ENCODE measurements at regions not wholly inside any gene's neighbourhood (a gene's known extent, or its start where the extent isn't known, plus 50 kb on each side); places are given as distances from the start of the nearest gene placed in this dataset.

DNA sequence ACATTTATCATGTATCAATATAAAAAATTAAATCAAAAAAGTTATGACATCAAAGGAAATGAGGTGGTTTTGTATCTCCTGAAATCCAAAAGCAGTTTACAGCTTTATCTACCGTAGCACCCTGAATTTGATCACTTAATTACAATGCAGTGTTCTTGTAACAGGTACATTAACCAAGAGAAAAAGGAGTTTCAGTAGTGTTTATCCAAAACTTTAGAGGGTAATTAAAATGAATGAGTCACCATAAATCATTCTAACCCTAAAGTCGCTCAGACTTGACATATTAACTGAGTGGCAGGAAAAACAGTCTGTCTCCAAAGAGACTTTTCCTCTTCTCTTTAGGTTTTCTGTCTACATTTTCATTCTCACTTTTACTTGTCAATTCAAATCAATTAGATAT lies 907.6 kb upstream of the EPHA5 start:
- Mint-ChIP-seq H3K27me3 (ENCODE audit: insufficient read depth, unreplicated experiment) (no peaks in the 10 kb centered on the region), H3K27ac (ENCODE audit: low read depth, unreplicated experiment) (no peak overlapping the region), H3K4me1 (ENCODE audit: insufficient read depth, unreplicated experiment) (peaks cover 25% of the 10 kb centered on the region), H3K4me3 (ENCODE audit: unreplicated experiment) (no peak overlapping the region), H3K9me3 (ENCODE audit: unreplicated experiment) (no peaks in the 10 kb centered on the region), H3K36me3 (ENCODE audit: insufficient read depth, unreplicated experiment) (no peaks in the 10 kb centered on the region)
- no TSS peak for BruUV-seq (replicated peaks)
- ChIA-PET CTCF (no interaction called here), POLR2A (no interaction called here)
- TF ChIP-seq, protein P1, sequence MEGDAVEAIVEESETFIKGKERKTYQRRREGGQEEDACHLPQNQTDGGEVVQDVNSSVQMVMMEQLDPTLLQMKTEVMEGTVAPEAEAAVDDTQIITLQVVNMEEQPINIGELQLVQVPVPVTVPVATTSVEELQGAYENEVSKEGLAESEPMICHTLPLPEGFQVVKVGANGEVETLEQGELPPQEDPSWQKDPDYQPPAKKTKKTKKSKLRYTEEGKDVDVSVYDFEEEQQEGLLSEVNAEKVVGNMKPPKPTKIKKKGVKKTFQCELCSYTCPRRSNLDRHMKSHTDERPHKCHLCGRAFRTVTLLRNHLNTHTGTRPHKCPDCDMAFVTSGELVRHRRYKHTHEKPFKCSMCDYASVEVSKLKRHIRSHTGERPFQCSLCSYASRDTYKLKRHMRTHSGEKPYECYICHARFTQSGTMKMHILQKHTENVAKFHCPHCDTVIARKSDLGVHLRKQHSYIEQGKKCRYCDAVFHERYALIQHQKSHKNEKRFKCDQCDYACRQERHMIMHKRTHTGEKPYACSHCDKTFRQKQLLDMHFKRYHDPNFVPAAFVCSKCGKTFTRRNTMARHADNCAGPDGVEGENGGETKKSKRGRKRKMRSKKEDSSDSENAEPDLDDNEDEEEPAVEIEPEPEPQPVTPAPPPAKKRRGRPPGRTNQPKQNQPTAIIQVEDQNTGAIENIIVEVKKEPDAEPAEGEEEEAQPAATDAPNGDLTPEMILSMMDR (IDR thresholded peaks at IDR 0.05; ENCODE audit: unreplicated experiment): no peak
- DNase-seq (ENCODE audit: unreplicated experiment): peak; percentile 14
- intact Hi-C loops (cut with micrococcal nuclease): no loop called here

- Mint-ChIP-seq H3K27ac (ENCODE audit: low read depth, unreplicated experiment) (peak overlapping the region; percentile 66), H3K9me3 (ENCODE audit: unreplicated experiment) (no peaks in the 10 kb centered on the region), H3K36me3 (ENCODE audit: insufficient read depth, unreplicated experiment) (no peaks in the 10 kb centered on the region), H3K4me3 (ENCODE audit: unreplicated experiment) (peak overlapping the region; percentile 63), H3K27me3 (ENCODE audit: insufficient read depth, unreplicated experiment) (no peaks in the 10 kb centered on the region), H3K4me1 (ENCODE audit: insufficient read depth, unreplicated experiment) (peaks cover 25% of the 10 kb centered on the region)
- ChIA-PET POLR2A (interaction anchor here (0.7 to 1.5 kb wide), 5 partner anchors 12 to 1567 kb away, joined by 3 to 6 read pairs (median 3); no protein-coding TSS in a partner anchor), CTCF (interaction anchor here (0.6 to 1.5 kb wide), 6 partner anchors 8 to 1567 kb away, joined by 3 to 7 read pairs (median 3); no protein-coding TSS in a partner anchor)
- BruUV-seq (replicated peaks): no TSS peak
- TF ChIP-seq, protein P1 (IDR thresholded peaks at IDR 0.05; ENCODE audit: unreplicated experiment): no peak
- intact Hi-C loops (cut with micrococcal nuclease): no loop called here
- DNase-seq (ENCODE audit: unreplicated experiment): peak; percentile 96
Observed at GRCh38 chr4:66575008-66575696, 904.9 kb upstream of the EPHA5 start.

DNA sequence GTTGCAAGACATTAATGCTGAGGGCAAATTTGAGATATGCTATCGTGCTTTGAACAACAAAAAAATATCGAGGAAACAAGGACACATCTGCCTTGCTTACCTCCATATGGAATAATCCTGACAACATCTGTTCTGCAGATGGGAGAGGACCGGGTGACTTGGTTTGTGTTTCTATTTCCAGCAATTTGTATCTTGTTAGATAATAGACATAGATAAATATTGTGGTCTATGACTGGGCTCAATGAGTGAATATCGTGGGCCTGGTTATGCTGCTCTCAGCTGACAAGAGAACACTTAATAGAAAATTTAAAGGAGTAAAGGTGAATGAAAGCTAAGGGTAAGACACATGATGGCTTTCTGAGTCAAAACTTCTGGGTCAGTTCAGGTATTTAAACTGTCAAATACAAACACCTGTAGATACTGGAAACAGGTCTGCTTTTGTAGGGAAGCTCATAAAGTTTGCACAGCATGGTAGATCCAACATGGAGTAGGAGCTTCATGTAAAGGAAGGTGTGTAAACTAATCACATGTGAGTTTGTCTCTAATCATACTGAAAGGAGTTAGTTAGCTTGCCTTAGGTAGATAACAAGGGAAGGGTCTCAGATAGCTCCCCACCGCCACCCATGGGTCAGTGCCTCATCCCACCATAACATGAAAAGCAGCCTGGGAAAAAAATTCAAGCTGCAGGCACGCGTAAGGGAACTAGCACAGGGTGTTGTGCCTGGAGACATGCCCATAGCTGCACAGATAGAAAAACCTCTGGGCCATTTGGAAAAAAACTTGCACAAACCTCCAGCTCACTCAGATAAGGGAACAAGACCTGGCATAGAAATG lies 904.1 kb upstream of the EPHA5 start:
- TF ChIP-seq, protein P1 (IDR thresholded peaks at IDR 0.05; ENCODE audit: unreplicated experiment): no peak
- intact Hi-C loops (cut with micrococcal nuclease): no loop called here
- ChIA-PET POLR2A (interaction anchor here (0.7 to 1.5 kb wide), 5 partner anchors 11 to 1567 kb away, joined by 3 to 6 read pairs (median 3); no protein-coding TSS in a partner anchor), CTCF (interaction anchor here (0.6 to 1.5 kb wide), 8 partner anchors 9 to 1566 kb away, joined by 3 to 7 read pairs (median 3); no protein-coding TSS in a partner anchor)
- H3K36me3 Mint-ChIP-seq (ENCODE audit: insufficient read depth, unreplicated experiment): no peaks in the 10 kb centered on the region
- peaks cover 25% of the 10 kb centered on the region for H3K4me1 Mint-ChIP-seq (ENCODE audit: insufficient read depth, unreplicated experiment)
- H3K9me3 Mint-ChIP-seq (ENCODE audit: unreplicated experiment): no peaks in the 10 kb centered on the region
- H3K4me3 Mint-ChIP-seq (ENCODE audit: unreplicated experiment): peak overlapping the region; percentile 63
- peak; percentile 6 for DNase-seq (ENCODE audit: unreplicated experiment)
- H3K27me3 Mint-ChIP-seq (ENCODE audit: insufficient read depth, unreplicated experiment): no peaks in the 10 kb centered on the region
- no TSS peak for BruUV-seq (replicated peaks)
- peak overlapping the region; percentile 66 for H3K27ac Mint-ChIP-seq (ENCODE audit: low read depth, unreplicated experiment)

DNA sequence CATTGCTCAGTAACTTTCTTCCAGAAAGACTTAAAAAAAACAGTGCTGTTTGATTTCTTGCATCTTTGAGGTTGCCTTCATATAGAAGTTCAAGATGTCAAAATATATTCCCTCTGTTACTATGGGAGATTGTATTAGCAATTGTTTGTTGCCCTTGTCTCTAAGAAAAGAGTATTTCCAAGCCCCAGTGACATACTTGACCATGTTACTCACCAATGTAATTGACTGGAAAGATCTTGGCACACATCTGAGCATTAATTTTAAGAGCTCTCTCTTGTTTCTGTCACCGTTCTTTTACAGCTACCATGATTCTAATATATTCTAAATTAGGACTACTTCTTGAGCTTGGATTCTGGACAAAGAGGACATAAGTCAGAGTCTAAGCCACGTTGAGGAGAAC lies 902.7 kb upstream of the EPHA5 start:
- no peaks in the 10 kb centered on the region for H3K36me3 Mint-ChIP-seq (ENCODE audit: insufficient read depth, unreplicated experiment)
- H3K9me3 Mint-ChIP-seq (ENCODE audit: unreplicated experiment): no peaks in the 10 kb centered on the region
- peak overlapping the region; percentile 66 for H3K27ac Mint-ChIP-seq (ENCODE audit: low read depth, unreplicated experiment)
- ChIA-PET CTCF (interaction anchor here (0.6 kb wide), 1 partner anchor 66 kb away, joined by 3 read pairs; no protein-coding TSS in a partner anchor), POLR2A (no interaction called here)
- TF ChIP-seq, protein P1 (IDR thresholded peaks at IDR 0.05; ENCODE audit: unreplicated experiment): no peak
- no peak overlapping the region for H3K4me3 Mint-ChIP-seq (ENCODE audit: unreplicated experiment)
- no peaks in the 10 kb centered on the region for H3K27me3 Mint-ChIP-seq (ENCODE audit: insufficient read depth, unreplicated experiment)
- intact Hi-C loops (cut with micrococcal nuclease): no loop called here
- peak; percentile 32 for DNase-seq (ENCODE audit: unreplicated experiment)
- no TSS peak for BruUV-seq (replicated peaks)
- H3K4me1 Mint-ChIP-seq (ENCODE audit: insufficient read depth, unreplicated experiment): peaks cover 25% of the 10 kb centered on the region
